ENCODE measurements at regions not wholly inside any gene's neighbourhood (a gene's known extent, or its start where the extent isn't known, plus 50 kb on each side); places are given as distances from the start of the nearest gene placed in this dataset.

DNA sequence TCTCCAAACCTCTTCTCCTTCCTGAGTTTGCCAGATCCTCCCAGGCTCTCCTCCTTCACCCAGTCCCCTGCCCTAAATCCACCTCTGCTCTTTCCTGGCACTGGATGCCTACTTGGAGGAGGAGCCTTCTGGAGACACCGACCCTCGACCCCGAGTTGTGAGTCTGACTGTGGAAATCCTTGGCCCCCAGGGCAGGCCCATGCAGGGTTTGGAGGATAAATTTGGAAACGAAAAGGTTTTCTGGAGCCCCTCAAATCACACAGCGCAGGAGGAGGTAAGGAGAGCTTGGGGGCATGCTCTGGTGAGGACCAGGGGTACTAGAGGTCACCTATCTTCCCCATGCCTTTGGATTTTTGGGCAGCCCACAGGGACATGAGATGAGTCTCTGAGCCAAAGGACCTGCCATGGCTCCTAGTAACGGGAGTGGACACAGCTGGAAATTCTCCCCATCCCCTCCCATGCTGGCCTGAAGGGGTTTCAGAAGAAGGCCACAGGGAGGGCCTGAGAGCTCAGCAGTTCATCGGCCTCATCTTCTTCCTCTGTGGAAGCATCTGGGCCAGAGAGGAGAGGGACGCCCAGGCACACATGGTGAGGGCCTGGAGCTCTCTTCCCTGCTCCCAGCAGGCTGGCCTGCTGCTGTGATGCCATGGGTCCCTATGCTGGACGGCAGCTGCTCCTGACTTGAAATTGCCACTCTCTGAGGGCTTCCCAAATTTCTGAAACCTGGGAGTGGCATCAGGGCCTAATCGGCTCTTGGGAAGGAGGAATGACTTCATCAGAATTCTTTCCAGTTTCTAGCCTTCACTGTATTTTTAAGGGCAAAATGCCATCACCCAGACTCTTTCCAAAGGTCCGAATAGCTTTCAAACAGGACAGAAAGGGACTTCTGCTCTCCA is 68.6 kb upstream of the ITGA11 start:
- no peak for DNase-seq

DNA sequence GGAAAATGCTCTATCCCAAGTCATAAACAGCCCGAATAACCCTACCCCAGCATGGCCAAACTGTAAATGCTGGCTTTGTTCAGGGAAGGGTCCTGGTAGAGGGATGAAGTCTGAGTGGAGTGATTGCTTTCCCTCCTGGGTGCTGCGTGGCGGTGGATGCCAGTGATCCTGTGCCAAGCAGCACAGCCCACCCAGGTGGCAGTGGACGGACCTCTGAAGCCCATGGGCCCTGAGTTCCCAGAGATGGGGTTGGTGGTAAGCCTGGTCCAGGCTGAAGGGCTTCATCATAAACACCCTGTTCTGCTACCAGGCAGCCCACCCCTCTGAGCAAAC is 69.3 kb upstream of the ITGA11 start:
- no peak for DNase-seq

DNA sequence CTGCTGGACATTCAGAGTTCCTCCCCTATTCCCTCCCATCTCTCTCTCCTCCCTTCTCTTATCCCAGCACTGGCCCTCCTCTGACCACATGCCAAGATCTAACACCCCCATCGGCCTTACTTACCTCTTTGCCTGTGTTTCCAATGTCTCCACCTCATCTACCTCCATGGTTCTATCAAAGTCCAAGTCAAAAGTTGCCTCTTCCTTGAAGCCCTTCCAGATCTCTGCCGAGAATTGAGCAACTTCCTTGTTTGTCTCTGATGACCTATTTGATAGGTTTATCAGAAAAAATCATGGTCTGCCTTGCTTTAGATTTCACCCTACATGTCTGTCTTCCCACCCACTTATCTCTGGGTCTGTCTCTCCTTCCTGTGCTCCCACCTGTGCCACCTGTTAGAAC is 69.7 kb upstream of the ITGA11 start:
- DNase-seq, result no peak

DNA sequence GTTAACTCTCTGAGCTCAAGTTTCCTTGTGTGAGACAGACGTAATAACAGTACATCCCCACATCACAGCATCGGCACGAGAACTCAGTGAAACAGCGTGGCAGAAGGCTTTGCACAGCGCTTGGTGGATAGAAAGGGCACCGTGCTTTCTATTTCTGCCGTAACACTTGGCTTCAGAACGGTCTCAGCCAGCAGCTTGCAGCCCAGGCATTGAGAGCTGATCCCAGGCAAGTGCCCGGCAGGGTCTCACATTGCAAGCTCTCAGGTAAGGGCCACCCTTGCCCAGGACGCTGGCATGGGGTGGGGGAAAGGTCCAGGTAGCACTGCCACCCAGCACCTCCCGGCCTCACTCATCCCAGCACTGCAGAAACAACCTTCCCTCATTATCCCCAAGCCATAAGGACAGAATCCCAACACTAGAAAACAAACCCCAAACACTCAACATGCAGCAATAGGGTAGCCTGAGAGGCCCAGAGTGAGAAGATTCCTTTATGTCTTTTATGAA is 70.5 kb upstream of the ITGA11 start:
- DNase-seq, result no peak

DNA sequence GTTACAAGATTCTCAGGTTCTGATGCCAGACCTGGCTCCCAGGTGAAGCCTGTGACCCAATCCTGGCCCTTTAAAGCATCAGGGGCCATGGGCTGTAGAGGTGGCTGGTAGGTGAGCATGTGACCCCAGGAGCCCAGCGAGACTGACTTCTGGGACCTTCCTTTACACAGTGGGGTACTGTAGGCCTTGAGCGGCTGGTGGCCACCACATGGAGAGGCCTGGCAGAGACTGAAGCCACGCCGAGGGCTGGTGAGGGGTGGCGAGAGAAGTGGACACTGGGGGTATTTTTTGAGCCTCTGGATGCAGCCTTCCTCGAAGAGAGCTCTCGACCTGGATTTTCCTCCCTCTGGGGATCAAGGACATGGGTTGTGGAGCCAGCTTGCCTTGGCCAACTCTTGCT is 71.2 kb upstream of the ITGA11 start:
- DNase-seq, result no peak

DNA sequence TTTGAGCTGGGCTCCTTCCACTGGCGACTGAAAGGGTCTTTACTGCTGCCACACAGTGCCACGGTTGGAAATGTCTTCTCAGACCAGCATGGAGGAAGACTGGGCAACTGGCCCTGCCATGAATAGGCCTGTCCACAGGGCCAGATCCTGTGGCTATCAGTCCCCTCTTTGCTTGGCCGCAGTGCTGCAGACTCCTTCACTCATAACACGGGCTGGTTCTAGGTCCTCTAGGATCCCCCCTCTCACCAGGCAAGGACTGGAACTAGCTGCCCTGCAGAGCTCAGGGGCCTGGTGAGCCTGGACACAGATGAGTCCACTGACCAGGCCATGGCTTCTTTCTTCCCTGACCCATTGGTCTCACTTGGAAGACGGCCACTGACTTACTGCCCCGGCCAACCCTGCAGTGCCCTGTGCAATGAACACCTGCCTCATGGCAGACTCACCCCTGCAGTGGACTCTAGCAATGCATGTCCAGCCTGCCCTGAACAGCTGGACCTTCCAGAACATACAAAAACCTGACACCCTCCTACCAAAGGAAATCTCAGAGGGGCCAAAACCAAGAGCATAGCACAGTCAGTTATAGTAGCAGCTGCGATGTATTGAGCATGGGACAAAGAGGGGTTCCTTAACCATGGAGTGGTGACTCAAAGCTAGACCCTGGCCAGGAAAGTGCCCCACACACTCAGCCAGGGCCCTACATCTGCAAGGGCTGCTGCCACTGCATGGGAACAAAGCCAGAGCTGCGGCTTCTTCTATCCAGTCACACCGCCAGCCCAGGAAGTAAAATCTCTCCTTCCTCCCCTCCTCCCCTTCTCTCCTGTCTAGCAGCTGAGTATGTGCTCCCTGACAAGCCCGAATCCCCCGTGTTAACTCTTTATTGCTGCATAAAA is 72.1 kb upstream of the ITGA11 start:
- DNase-seq, result no peak

DNA sequence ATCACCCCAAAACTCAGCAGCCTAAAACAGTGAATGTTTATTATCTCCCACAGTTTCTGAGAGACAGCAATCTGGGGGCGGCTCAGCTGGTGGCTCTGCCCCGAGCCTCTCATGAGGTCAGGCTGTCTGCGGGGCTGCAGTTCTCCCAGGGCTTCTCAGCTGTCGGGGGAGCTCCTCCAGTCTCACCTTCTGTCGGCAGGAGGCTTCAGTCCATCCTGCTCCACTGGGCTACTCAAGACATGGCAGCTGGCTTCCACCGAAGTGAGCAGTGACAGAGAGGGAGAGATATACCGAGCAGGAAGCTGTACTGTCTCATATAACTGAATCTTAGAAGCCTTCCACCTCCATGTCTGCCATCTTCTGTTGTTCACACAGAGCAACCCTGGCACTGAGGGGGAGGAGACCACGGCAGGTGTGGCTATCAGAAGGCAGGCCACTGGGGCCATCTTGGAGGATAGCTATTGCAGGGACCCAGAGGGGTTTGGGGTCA is 72.8 kb upstream of the ITGA11 start:
- no peak for DNase-seq

DNA sequence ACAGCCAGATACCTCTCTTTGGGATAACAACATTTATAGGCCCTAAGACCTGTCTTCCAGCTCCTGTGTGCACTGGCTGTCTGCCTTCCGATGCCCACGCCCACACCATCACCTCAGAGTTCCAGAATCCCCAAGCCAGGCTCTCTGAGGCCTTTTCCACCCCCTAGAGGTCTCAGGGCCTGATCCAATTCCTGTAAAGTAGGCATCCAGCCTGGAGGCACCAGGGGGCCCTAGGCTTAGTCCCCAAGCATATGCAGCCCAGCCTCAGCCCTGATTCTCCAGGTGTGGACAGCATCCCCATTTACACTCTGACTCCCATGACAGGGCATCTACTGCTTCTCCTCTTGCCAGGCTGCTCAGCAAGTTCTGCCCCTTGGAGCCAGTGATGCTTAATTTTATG is 72.7 kb upstream of the CORO2B start:
- DNase-seq, result no peak

DNA sequence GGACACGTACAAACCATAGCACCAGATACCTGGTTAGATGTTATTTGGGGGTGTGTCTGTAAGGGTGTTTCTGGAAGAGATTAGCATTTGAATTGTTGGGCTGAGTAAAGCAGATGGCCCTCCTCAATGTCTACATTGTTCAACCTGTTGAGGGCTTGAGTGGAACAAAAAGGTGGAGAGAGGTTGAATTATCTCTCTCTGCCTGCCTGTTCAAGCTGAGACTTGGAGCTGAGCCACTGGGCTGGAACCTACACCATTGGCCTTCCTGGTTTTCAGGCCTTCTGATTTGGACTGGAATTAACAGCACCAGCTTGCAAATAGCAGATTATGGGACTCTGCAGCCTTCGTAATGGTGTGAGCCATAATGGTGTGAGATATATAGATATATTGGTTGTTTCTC is 71.3 kb upstream of the CORO2B start:
- DNase-seq, result no peak

DNA sequence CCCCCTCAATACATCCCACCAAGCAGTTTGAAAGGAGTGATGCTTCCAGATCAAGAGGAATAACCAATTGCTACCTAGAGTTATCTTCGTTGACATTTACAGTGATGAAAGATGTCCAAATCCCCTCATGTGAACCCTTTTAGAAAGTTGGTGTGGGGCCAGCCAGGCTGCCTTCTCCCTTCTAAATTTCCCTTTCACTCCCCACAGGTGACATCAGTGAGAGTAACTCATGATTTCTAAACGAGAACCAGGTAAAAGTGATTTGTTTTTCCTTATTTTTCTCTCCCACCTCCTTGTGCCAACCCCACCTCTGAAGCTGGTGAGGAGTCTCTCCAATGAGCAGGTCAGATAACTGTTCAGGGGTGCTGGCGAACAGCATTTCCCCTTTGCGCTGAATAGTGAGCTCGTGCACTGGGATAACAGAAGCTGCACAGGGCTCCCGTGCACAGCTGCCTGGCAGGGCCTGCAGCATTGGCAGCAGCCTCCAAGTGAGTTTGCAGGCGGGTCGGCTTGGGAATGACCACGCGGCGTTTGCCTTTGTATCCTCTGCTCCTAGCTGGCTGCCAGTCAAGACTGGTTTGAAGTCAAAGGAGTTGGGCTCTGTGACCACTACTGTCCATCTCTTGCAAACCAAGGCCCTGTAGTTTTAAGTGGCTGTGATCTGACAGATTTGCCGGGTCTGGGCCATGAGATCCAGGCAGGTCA is 70.2 kb upstream of the CORO2B start:
- no peak for DNase-seq

DNA sequence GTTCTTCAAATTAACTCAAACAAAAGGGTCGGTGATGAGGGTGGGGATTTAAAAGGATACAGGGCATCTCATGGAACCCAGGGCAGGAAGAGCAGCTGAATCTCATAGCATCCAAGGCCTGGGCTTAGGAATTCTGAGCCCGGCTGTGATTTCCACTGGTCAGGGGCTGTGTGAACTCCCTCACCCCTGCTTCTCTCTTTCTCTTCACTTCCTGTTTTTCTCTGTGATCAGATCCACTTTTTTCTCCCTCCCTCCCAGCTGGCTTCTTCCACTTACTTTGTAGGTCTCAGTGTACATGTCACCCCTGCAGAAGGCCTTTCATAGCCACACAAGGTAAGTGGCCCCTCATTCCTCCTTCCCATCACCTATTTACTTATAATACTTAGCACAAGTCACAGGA is 68.2 kb upstream of the CORO2B start:
- peak; percentile 45 for DNase-seq

DNA sequence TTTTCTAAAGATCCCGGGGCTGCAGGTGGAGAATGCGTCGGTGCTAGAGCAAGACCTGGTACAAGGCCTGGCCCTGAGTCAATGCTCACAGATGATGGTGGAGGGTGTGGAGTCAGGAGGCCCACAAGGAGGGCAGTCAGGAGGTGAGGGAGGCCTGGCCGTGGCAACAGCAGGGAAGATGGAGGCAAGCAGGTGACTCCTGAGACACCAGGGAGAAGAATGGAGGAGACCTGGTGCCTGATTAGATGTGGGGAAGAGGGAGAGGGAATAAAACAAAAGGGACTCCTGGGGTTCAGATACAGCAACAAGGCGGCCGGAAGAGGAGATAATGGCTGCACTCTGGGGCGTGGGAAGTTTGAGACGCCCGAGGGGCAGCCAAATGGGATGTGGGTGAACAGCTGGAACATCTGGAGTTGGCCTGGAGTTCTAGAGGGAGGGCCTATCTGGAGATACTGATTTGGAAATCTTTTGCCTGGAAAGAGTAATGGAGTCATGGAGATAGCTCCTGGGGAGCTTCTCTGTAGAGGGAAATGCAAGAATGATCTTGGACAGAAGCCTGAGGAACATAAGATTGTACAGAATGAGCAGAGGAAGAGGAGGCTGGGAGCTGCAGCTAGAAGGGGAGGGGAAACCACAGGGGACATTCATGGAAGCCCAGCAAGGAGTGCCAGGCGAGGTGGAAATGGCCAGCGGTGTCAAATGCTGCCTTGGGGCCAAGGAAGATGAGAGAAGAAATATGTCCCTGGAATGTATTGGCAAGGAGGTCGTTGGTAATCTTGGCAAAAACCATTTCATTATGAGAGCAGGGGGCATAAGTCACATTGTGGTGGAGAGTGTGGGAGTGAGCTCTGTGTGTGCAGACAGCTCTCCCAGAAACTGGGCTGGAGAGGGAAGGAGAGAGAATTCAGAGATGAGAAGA is 67.5 kb upstream of the CORO2B start:
- no peak for DNase-seq

DNA sequence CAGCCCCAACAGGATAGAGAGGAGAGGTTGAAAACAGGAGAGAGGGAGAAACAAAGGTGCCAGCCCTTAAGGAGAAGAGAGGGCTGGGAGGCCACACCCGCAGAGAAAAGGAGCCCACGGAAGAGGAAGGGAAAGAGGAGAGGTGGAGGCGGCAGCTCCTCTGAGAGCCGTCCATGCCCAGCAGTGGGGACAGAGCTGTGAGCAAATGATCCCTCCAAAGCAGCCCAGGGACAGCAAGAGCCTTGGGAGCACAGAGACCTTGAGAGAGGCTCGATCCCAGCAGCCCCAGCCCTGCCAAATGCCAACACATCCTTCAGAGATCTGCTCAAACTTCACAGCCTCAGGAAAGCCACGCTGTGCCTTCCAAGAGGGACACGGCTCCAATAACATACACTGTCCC is 66.7 kb upstream of the CORO2B start:
- no peak for DNase-seq

DNA sequence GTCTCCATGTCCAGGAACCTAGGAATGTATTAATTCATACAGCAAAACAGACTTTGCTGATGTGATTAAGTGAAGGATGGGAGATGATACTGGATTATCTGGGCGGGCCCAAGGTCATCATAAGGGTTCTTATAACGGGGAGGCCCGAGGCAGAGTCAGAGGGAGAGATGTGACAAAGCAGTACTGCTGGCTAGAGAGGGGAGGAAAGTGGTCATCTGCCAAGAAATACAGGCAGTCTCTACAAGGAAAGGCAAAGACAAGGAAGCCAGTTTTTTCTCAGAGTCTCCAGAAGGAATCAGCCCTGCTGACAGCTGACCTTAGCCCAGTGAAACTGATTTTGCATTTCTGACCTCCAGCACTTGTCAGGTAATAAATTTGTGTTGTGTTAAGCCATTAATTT is 66.2 kb upstream of the CORO2B start:
- DNase-seq, result no peak

DNA sequence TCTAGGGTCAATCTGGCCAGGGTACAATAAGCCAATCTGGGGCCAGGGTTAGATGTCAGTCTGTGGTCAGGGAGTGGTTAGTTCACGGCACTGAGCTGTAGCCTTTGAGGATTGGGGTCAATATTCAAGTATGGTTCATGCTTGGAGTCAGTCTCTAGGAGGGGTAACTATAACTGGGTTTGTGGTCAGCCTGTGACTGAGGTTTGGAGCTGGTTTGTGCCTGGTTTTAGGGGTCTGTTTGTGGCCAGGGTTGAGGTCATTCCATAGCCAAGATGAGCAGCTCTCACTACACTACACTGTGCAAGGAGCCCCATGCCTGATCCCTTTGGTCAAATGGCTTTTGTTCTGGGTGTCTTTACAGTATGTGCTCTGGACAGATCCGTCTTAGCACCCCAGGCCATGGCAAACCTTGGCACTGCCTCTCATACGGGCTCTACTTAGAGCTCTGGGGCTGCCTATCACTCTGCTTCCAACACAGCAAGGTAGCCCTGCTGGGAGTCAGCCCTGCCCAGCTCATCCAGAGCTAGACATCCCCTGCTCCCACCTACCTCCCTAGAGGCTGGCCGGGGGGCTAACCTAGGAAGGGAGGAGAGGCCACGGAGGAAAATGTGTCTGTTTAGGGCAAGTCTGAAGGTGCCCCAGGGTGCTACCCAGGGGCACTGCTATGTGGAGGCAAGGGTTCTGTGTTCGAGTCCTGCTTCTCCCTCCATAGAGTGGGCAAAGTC is 63.3 kb upstream of the CORO2B start:
- no peak for DNase-seq

DNA sequence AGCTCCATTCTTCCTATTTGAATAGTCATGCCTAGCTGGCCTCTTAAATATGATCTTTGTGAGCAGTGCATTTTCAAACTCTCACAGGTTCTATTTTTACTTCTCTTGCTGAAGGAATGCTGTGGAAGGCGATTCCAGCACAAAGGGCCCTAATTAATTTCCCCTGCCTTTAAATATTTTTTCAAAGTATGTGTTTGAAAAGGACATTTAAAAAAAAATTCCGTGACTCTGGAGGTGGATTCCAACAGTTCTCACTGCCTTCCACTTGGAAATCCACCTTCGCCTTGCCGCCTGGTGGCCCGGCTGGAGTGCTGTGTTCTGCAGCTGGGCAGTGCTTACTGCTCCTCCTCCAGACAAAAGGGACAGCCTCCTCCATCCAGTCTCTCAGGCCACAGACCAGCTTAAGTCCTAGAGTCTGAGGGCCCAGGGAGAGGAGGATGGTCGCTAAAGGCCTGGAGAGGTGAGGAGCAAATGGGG is 61.5 kb upstream of the CORO2B start:
- DNase-seq, result no peak

DNA sequence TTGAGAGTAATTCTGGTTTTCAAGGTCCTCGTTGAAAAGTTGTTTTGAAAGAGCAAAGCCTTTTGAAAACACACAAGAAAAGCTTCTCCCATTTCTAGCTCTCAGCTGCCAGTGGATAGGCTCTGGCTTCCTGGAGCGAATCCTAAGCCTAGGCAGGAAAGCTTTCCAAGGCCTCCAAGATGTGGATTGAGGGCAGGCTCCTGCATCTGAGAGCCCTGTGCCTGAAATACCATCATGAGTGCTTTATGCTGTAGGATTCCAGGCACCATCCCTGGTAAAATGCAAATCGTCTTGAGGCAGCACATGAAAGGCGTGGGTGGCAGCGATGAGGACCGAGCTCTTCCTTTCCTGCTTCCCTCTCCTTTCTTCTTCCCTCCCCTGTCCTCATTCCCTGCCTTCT is 60.7 kb upstream of the CORO2B start:
- DNase-seq, result no peak

DNA sequence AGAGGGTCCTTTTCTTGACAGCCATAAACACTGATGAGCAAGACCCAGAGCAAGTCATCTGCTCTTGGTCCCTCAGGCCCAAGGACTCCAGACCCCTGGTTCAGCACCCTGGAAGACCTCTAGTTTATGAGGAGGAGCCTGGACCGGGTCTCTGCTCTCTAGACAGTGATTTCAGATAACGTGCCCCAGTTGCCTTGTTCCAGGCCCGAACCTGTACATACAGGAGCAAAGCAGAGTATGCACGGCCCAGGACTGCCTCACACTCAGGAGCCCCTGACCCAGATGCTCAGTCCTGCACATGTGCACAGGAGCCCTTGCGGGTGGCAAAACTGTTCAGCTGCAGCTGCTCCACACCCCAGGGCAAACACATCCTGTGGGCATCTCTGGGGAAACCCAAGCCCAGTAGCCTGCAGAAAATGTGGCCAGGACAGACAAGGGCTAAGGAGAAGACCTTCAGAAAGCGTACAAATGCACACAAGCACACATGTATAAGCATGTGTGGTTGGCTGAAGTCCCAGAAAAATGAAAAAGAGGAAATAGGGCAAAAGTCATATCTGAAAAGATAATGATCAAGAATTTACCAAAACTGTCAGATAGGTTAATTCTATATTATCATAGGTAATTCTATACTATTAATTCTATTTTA is 59.9 kb upstream of the CORO2B start:
- peak; percentile 13 for DNase-seq

DNA sequence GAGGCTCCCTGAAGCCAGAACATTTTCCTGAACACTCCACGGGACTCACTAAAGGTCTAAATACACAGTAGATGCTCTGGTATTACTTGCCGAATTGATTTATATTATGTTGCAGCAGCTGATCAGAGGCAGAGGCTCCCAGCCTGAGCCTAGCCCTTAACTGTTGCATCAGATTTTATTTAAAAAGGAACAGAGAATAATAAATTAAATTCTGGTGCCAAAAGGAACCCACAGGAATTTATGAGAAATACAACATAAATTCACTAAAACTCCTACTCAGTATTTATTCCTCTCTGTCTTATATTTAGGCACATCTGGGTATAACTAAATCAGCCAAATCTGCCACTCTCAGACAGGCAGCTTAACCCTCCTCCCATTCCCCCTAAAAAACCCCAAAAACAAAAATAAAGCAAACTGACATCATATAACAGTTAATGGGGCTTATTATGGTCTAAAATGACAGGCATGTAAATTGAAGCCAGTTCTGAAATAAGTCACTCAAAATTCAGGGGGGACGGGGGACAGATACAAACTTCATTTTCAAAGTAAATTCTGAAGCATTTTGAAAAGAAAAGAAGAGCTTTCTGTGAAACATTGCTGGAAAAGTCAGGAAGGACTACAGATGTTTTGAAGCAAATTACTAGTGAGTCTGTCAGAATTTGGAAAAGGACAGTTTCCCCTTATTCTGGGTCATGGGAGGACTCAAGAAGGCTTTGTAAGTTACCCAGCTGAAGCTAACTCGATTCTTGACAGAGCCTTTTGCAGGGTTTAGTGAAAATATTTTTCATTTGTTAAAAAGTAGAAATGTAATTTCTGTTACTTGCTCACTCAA is 53.8 kb upstream of the CORO2B start:
- DNase-seq, result peak; percentile 25

DNA sequence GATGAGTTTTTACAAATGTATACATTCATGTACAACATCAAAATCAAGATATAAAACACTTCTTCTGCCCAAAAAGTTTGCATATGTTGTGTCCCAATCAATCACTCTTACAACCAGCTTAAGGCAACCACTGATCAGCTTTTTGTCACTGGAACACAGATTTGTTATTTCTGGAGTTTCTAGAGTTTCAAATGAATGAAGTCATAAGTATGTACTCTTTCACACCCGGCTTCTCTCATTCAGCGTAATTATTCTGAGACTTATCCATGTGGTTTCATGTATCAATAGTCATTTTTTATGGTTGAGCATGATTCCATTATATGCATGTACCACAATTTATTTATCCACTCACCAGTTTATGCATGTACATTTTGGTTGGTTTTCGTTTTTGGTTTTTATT is 53.0 kb upstream of the CORO2B start:
- DNase-seq, result no peak
